ENCODE measurements at regions not wholly inside any gene's neighbourhood (a gene's known extent, or its start where the extent isn't known, plus 50 kb on each side); places are given as distances from the start of the nearest gene placed in this dataset.
A peak's percentile ranks its signal among the peaks of the same experiment; 100 is the strongest.
"Not testable (repeated sequence)": the region's sequence is repeated elsewhere in the genome, so short reads cannot be mapped to it uniquely, and the experiment has no call there.

DNA sequence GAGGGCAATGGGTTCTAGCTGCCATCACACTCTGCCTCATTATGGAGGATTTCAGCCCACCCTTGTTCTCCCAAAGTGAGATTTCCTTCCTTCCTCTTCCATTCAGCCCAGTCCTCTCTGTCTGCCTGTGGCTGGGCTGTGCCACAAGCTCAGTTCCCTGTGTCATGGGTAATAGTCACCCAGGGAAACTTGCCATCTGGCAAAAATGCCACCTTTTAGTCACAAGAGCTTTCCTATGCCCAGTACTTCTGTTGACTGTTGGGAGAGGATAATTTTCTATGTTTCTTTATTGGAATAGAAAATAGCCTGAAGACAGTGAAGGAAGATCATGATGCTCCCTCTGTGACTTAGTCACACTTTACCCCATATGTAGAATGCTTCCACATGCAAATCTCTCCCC is 71.4 kb downstream of the TLR4 start:
- no peak for DNase-seq

- peak; percentile 46 to 61 for DNase-seq
Observed at GRCh38 chr9:117777823-117778222, 73.6 kb downstream of the TLR4 start.

DNA sequence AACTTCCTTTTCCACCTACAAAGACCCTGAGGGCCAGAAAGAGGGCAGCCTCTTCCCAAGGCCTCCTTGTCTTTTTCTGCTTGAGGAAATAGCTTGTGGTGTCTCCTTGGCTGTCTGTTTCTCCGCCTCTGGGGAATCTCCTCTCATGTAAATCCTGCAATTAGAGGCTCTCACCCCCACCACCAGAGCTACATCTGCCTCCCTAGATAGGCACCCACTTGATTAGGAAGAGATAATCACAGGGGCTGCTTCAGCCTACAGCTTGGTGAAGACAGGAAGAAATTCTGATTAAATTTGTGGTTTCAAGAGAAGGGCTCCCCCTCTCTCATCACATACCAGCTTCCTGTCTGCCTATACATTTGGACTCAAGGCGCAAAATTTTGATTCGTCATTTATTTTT is 75.6 kb downstream of the TLR4 start:
- DNase-seq, result peak; percentile 14 to 23

- peak; percentile 72 to 79 for DNase-seq
Observed at GRCh38 chr9:117782931-117783788, 79.0 kb downstream of the TLR4 start.

DNA sequence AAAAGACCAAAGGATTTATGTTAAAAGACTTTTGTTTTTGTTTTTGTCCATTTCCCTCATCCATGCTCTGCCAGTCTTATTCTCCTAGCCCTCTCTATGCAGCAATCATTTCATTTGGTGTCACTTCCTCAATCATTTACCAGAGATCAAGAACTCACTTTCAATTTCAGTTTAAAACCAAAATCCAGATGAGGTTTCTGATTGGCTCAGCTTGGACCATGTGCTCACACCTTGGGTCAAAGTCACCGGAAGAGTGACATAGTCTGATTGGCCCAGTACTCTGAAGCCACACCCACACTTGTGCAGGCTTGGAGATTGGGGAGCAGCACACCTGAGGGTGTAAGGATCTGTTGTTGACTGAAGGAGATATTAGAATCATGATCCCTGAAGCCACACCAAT is 79.6 kb downstream of the TLR4 start:
- peak; percentile 61 to 71 for DNase-seq

DNA sequence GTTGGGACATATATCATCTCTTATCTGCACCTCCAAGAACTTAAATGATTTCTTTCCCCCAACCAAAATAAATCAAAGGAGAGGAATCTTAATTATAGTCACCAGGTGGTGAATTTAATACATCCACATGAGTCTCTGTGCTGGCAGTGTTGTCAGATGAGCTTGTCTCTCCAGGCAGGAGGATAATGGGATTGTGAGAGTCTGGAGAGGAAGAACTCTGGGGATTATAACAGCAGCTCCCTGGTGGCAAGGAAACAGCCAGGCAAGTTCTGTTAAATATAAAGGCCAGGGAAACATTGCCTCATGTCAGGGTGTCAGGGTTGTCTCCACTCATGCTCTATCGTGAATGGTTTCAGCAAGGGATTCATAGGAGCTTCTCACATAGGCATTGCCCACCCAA is 80.8 kb downstream of the TLR4 start:
- DNase-seq, result no peak

DNA sequence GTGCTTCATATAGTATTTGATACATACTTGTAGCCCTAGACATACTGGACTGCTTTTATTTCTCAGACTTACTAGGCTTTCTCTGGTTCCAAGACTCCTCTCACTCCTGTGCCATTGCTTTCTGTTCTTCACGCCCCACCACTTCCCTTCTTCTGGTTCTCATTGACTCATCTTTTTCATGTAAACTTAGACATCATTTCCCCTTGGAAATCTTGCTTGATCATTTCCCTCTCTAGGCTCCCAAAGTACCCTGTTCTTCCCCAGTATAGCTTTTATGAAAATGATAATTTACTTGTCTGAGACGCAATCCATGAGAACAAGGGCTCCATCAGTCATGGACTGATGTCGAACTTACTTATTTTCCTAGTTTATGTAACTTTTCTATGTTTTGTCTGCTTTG is 83.5 kb downstream of the TLR4 start:
- DNase-seq, result no peak

GRCh38 chr9:117795271-117795670 is 91.1 kb downstream of the TLR4 start:
- DNase-seq, result no peak

- no peak for DNase-seq
Observed at GRCh38 chr9:117796681-117797080, 92.5 kb downstream of the TLR4 start.

DNA sequence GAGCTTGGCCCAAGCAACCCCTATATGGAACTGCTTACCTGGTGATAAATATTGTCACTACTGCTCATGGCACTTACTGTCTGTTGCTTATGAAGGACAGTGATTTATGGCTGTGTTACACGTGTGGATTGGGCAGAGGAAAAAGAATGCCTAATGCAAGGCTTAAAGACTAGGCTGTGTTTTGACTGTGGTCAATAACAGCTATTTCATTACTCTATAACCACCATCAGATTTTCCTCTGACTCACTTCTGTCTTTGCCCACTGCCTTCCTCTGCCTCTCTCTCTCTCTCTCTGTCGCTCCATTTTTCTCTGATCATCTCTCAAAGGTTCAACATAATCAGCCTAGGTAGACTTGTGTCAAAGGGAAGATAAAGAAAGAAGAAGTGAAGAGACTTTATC is 96.2 kb downstream of the TLR4 start:
- no peak for DNase-seq

GRCh38 chr9:117809751-117810150 is 105.5 kb downstream of the TLR4 start:
- DNase-seq, result no peak

GRCh38 chr9:117815315-117815714 is 111.1 kb downstream of the TLR4 start:
- no peak for DNase-seq

GRCh38 chr9:117815948-117816347 is 111.7 kb downstream of the TLR4 start:
- DNase-seq, result no peak

DNA sequence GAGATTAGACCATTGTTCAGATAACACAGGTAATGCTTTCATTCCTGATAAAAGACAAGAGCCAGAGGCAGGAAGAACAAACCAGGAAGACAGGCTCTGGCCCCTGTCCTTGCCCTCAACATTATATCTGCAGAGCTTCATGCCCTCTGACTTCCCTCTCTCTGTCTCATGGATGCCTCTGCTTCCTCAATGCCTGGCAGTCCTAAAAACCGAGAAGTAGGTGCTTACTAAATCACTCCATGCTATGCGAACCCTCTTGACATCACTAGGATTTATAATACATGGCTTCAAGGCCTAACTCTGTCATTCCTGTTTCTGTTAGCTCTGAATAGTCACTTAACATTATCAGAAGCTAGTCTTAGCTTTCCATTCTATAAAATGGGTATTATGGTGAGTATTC is 117.8 kb downstream of the TLR4 start:
- DNase-seq, result no peak

DNA sequence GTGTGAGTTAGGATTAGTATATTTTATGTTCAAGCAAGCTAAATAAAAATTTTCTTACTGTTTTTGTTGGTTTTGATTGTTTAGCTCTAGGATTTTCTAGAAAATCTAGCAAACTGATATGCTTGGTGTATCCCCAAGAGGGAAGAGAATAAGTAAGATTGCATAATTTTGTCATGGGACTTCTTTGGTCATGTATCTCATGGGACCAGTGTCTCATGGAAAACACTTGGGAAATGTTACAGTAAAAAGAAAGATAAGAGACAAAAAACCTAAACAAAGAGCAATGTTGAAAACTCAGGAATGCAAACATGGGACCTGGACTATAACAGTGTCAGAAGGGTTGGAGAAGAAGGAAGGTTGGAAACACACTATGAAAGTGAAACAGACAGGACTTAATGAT is 119.4 kb downstream of the TLR4 start:
- no peak for DNase-seq

DNA sequence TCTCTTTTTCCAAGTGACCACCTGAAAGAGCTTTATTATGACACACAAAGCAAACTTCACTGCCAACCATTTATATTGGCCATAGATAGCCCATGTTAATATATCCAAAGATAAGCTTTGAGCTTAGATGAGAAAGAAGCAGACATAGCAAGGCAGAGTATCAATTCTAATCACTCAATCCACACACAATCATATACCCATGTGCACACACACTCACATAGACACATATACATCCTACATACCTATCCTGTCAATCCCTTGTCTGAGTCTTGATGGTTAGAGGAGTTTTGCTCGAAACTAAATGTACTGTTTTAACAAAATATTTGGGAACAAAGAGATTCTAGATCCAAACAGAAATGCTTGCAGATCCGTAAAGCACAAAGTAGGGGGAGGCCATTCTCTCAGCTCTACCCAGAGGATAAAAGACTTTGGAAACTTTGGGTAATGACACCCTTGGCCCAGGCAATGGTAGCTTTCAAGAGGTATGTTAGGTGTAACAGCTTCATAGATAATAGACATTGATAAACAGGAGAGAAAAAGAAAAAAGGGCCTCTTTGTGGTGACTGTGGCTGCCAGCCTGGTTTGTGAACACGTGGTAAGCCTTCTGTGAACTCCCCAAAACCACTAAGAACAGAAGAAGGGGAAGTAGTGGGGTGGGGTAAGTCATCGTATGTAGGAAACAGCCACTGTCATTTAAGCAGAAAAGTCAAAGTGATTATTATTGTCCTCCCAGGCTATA is 121.6 kb downstream of the TLR4 start:
- peak; percentile 78 to 84 for DNase-seq

- no peak for DNase-seq
Observed at GRCh38 chr9:117826837-117827236, 122.6 kb downstream of the TLR4 start.

- DNase-seq, result no peak
Observed at GRCh38 chr9:117827456-117827855, 123.3 kb downstream of the TLR4 start.

GRCh38 chr9:117828466-117828865 is 124.3 kb downstream of the TLR4 start:
- DNase-seq, result no peak

GRCh38 chr9:117835798-117836197 is 131.6 kb downstream of the TLR4 start:
- DNase-seq, result no peak

GRCh38 chr9:117839862-117840261 is 135.7 kb downstream of the TLR4 start:
- DNase-seq, result no peak

GRCh38 chr9:117851836-117852461 is 147.7 kb downstream of the TLR4 start:
- not testable (repeated sequence) for DNase-seq

- no peak for DNase-seq
Observed at GRCh38 chr9:117858561-117858960, 154.4 kb downstream of the TLR4 start.

DNA sequence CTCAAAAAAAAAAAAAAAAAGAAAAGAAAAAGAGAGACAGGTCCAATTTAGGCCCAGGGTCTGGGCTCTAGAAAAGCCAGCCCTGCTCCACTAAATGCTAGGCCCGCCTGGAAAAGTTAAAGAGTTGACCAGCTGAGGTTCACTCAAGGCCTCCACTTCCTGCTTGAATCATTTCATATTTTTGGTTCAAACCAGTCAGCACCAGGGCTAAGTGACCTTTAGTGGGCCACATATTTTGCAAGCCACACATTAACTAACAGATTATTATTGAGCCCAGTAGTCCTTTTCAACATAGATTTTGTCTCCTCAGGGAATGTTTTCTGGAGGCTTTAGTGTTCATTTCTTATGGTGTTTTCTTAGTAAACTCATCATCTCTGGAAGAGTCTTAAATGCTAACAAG is 156.6 kb downstream of the TLR4 start:
- no peak for DNase-seq

All from AML-193 (cell line).